LNCaP clone FGC (cell line): ENCODE measurements at regions not wholly inside any gene's neighbourhood (a gene's known extent, or its start where the extent isn't known, plus 50 kb on each side); places are given as distances from the start of the nearest gene placed in this dataset.

ENCODE experiments used
- DNase-seq: peaks from one replicate; pipeline ENCODE4 v3.0.0-alpha.2; 2011; ENCODE audit warnings: low read depth
- H3K4me3 ChIP-seq: 2 replicates; pipeline ENCODE4 v1.5.1; 2011; ENCODE audit warnings: mild to moderate bottlenecking, low read depth, low read length, control low read depth
- CTCF ChIP-seq: IDR thresholded peaks from 2 replicates; pipeline ENCODE4 v1.5.1; 2012; ENCODE audit warnings: mild to moderate bottlenecking; ENCODE audit not compliant: control insufficient read depth, insufficient read depth; ENCODE audit errors: extremely low read depth

GRCh38 chr11:112524798-112525197 is 264.1 kb upstream of the PLET1 start:
- TF ChIP-seq CTCF, result no peak
- no peak overlapping the region for H3K4me3 ChIP-seq
- DNase-seq, result peak; percentile 51

- no peak for DNase-seq
- no peak for TF ChIP-seq CTCF
- no peak overlapping the region for H3K4me3 ChIP-seq
Measured at GRCh38 chr11:112525270-112525669, 264.6 kb upstream of the PLET1 start.

GRCh38 chr11:112525844-112526590 is 265.4 kb upstream of the PLET1 start:
- DNase-seq, result no peak
- H3K4me3 ChIP-seq, result no peak overlapping the region
- no peak for TF ChIP-seq CTCF

- no peak overlapping the region for H3K4me3 ChIP-seq
- TF ChIP-seq CTCF, result no peak
- DNase-seq, result no peak
Measured at GRCh38 chr11:112526699-112527416, 266.2 kb upstream of the PLET1 start.

GRCh38 chr11:112529071-112529470 is 268.4 kb upstream of the PLET1 start:
- TF ChIP-seq CTCF, result no peak
- H3K4me3 ChIP-seq, result no peak overlapping the region
- DNase-seq, result no peak

GRCh38 chr11:112532506-112532905 is 271.8 kb upstream of the PLET1 start:
- DNase-seq, result no peak
- no peak for TF ChIP-seq CTCF
- no peak overlapping the region for H3K4me3 ChIP-seq
